Anterior cingulate cortex (tissue), 58 donors: ENCODE measurements at regions not wholly inside any gene's neighbourhood (a gene's known extent, or its start where the extent isn't known, plus 50 kb on each side); places are given as distances from the start of the nearest gene placed in this dataset.

Source experiments
- DNase-seq, 58 donors: peaks; one replicate each; lab custom pipeline; 2025; lab: John Stamatoyannopoulos, UW

DNA sequence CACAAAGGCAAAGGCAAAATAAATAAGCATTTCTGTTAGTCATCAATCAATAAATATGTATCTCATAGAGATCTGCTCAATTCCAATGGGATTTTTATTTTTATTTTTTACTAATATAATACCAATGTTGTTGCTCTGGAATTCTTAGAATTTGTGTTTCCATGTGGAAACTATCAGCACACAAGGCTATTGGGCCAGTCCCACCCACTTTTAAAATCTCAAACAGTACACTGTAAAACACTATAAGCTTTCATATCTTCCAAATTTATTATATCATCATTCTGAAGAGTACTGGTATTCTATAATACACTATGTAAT is 563.8 kb upstream of the MARCKS start:
- no peak for DNase-seq

DNA sequence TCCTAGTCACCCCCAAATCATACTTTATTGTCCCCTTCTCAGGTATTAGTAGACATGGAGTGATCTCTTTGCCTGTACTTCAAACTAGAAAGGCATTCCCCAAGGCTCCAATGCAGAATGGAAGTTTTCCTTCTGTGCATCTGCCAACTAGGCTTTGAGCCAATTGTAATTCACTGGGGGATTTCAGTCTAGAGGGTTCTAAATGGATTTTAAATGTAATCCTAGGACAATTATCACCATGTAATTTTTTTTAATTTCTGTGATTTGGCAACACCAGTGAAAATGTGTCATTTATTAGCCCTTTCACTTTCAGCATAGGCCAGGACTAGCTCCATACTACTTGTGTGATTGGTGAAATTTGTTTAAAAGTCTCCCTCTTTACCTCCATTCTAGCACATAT is 557.6 kb upstream of the MARCKS start:
- no peak for DNase-seq

DNA sequence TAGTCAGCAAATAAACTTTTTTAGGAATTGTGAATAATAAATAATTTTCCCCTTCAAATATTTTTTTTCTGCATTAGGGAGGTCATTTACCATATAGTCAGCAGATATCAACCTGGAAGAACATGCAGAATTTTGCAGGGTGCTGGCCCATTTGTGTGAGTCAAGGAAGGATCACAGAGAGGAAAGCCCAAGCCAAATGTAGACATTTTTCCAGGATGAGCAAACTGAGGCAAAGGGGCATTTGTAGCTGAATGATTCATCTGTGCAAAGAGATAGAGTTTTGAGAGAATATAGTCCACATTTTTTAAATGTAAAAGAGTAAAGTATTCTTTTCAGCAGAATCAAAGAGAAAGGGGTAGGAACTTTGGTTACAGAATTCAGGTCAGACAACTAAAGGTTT is 555.5 kb upstream of the MARCKS start:
- no peak for DNase-seq

DNA sequence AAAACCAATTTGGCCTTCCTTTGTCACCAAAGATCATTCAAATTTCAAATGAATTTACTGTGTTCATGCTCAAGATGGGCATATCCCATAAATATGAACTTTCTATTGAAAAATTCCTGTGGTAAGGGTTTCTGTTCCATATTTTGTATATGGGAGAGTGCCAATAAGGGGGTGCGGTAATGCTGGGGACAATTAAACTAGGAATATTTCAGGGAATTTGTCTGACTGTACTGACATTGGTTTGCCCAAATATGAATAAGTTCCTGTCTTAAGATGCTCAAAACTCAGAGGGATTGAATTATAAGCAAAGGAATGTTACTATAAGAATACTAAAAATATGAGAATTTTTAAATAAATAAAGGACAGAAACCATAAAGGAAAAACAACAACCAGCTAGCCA is 553.0 kb upstream of the MARCKS start:
- no peak for DNase-seq

DNA sequence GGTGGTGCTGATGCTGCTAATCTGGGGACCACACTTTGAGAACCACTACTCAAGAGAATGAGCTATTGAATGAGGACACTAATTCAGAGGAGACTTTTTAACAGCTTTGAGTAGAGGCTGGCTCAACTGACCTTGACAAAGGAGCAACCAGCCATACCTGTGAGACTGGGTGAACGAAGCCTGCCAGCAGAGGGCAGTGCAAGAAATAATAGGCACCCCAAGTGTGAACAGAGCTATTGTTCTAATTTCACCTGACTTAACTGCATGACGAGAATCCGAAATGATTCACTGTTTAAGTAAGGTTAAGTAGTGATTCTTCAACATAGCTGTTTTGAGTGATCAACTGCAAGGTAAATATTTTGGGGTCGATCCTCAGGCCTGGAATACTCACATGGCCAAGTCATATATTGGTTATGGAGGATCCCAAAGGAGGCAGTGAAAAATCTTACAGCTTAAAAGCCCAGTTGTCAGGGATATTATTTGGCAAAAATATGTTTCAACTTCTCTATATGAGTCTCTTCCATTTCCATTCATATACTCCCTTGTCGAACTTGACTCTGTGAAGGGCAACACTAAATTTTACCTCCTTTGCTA is 550.5 kb upstream of the MARCKS start:
- peak in 6 of 58 donors; percentile 0 to 23 (median 14) for DNase-seq

DNA sequence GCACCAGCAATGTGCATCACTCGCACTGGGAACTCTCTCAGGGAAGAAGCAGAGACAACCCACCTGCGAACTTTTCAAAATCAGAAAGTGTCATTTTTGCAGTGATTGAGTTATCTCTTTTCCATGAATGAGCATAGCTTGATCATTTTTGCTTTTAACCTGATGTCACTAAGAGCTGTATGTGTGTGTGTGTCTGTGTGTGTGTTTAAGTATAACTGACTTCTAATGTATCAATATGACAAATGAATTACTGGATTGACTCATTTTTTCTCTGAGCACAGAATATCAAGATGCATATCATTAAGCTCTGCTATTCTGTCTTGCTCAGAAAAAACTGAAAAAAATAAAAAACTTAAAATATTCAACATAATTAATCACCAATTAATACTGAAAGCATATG is 548.9 kb upstream of the MARCKS start:
- no peak for DNase-seq

DNA sequence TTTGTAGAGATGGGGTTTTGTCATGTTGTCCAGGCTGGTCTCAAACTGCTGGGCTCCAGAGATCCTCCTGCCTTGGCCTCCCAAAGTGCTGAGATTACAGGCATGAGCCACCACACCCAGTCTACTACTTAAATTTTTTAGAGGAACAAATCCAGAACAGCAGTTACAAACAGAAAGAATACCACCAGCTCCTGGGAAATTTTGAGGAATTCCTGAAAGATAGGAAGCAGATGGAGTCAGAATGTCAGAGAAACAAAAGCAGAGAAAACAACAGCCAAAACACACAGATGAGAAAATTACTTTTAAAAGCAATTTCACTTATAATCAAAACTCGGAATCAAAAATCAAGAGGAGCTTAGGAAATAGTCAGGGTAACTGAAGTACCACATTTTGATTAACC is 543.3 kb upstream of the MARCKS start:
- DNase-seq = no peak

DNA sequence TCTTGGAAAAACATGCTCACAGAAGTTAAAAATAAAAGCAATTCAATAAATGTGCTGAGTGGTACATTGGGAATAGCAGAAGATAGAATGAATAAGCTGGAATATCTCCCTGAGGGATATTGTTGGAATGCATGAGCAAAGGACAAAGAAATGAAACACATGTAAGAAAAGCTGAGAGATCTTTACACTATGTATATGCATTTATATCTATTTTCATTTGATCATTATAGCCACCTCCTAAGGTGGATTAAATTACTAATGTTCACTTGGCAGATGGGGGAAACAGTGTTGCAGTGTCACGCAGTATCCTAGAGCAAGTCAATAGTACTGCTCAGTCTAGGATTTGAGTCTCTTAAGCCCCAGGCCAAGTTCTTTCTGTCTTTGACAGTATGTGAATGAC is 542.0 kb upstream of the MARCKS start:
- DNase-seq = no peak

DNA sequence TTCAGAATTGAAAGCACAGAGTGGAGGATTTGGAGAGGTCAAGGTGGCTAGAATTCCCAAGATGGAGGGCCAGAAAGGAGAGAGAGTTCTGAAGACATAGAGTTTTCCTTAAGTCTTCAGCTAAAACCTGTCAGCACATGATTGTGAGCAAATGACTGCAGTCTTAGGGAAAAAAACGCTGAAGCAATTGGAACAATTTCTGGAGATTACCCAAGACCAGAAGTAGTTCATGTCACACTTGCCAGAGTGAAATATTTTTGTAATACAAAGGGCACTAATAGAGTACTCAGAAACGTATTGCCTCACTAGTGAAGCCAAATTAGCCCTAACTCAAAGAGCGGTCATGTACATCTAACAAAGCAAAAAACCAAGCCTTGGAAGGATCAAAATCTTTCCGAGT is 541.3 kb upstream of the MARCKS start:
- no peak for DNase-seq

DNA sequence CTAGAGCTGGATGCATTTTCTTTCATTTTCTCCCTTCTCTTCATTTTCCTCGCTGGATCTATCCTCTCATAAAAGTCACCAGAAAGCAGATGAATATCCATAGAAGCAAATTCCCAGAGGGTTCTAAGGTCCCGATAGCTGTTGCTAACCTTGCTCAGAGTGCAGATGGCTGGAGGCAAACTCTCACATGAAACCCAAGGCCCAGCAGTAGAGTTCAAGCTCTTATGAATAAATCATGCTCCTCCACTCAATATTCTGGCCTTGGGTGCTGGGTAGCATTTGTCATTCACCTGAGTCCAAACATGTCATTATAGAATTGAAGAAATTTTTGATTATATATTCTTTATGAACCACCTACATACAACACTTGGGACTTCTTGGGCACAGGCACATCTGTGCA is 539.7 kb upstream of the MARCKS start:
- no peak for DNase-seq

DNA sequence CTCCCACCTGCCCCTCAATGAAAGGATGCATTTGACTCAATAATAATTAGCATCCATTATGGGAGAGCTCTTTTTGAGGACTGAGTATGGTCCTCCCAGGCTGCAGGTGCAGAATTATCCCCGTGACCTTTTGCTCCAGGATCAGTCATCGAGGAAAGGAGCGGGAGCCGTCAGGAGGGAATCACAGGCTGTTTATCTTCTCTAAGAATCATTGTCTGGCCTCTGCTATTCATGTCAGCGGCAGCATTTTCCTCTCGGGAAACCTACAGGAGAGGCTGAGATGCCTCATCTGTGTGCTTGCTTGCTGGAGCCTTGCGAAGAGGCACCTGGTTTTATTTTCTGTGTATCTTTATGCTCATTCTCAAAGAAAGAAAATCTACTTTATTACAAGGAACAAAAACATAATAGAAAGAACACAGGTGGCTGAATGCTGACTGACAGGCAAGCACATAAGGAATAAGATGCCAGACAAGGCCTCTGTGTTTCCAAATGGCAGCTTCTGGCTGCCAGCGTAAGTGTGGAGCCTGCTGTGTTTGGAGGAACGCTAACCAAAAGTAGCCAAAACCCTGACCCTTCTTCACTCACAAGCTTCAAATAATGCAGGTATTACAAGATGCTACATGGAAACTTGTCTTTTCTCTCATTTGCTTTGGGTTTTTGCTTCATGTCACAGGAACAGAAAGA is 539.1 kb upstream of the MARCKS start:
- peak in 11 of 58 donors; percentile 1 to 32 (median 5) for DNase-seq

DNA sequence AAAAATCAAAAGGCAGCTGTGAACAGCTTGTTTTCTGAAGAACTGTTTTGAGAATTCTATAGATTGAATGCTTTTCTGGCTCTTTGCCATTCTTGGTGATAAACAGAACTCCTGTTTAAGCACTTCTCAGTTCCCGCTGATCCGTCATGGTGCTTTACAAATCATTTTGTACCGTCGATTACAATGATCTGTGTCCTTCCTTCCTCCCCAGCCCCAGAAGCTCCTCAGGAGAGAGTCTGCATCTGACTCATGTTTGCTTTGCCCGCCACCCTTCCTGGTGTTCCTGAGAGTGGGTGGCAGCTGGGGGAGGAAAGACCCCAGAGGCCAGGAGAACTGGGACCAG is 538.6 kb upstream of the MARCKS start:
- DNase-seq = no peak

DNA sequence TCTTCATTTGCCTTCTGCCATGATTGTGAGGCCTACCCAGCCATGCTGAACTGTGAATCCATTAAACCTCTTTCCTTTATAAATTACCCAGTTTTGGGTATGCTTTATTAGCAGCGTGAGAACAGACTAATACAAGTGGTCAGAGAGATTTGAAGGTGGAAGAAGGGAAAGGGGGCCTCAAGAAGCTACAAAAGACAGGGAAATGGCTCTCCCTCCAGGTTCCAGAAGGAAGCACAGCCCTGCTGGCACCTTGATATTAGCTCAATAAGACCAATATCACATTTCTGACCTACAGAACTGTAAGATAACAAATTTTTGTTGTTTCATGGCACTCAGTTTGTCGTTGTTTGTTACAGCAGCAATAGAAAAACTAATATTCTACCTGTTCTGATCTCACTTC is 536.5 kb upstream of the MARCKS start:
- no peak for DNase-seq

DNA sequence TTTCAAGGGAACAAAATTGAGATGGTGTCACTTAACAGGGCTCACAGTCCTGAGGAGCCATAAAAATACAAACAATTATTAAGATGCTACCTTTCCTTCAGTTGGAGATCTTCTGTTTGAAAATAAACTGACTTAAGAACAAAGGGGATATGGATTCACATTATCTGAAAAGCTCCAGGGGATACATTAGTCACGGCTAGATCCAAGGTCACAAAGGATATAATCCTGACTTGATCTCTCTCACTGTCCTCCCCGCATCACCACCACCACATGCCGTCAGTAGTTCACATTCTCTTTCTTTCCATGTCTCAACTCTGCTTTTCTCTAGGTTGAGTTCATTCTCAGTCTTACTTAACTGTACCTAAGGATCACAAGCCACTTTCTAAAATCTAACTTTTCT is 530.4 kb upstream of the MARCKS start:
- DNase-seq = no peak

DNA sequence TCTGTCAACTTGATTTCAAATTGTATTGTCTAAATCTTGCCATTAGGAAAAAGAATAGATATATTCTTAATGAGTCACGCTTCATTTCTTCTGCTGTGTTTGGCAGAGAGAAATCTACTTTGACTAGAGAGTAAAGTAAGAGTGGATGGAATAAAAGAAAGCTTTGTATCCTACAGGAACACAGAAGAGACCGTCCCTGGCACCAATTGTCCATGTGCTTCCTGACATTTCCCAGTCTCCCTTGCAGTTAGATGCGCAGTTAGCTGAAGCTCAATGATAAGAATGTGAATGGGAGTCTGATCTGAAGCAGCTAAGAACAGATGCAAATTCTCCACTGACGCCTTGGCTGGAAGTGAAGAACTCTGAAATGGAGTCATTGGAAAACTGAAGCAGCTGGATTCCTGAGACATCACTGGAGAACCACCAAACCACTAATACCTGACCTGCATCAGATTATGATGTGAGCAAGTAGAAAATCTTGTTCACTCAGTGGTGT is 528.2 kb upstream of the MARCKS start:
- DNase-seq = peak in 13 of 58 donors; percentile 1 to 40 (median 16)

DNA sequence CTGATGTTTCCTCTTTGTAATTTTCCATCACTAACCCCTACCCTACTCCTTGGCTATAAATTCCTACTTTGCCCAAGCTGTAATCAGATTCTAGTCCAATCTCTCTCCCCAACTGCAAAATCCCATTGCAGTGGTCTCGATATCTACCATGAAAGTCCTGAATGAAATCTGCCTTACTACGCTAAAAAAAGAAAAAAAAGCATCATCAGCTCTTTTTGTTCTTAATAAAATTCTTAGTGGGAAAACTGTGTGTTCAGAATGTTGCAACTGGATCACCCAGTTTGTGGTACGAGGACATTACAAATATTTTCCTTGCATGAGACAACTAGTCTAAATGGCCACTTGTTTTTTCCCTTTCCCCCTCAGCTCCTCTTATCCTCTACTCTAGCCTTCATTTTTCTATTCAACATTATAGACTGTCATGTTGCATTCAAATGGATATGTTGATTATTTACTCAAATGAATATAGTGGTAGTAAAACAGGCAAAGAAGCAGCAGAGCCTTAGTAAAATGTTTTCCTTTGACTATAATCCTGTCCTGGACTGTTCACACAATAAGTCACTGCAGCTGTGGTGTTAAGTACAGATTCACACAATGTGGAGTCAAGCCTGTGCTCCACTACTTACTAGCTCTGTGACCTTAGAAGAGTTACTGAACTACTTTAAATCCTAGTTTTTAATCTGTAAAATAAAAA is 527.1 kb upstream of the MARCKS start:
- DNase-seq = no peak

DNA sequence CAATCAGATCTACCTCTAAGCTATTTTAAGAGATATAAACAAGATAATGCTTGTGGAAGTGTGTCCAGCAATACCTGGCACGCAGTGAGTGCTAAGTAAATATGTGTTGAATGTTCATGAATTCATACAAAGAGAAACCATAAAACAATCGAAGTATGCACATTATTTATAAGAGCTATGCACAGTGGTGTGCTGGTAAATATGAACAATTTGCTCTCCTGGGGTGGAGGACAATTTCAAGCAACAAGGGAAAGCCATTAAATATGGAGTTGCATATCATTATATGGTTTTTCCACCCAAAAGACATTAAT is 526.6 kb upstream of the MARCKS start:
- no peak for DNase-seq

DNA sequence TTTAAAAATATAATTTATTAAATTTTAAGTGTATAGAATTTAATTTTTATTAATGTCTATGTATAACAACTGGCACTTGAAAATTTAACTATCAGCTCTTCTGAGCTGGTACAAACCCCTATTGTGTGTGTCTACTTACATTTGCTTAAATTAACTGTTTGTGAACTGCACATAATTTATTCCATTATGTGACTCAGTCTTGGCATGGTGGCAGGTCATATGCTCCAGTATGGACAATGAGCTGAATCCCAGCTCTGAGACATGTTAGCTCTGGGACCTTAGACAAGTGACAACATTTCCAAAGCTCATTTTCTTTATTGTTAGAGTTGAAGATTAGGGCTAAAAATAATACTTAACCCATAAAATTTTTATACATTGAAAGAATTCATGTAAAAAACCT is 526.1 kb upstream of the MARCKS start:
- DNase-seq = peak in 1 of 58 donors; percentile 18

DNA sequence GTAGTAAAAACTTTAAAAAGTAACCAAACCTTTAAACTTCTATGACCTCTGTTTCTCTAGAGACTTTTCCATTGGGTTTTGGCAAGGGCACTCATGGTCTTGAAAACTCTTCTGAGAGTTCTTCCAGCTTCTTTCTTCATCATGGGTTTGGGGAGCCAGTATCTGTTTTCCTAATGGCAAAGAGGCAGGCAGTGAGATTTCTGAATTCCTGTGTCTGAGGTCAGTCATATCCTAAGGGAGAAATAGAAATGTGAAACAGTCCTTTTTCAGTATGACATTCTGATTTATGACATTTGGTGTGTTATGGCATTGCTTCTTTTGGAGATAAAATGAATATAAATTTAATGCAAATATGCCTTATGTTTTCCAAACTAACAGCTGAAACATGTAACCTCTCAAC is 518.5 kb upstream of the MARCKS start:
- DNase-seq = no peak

DNA sequence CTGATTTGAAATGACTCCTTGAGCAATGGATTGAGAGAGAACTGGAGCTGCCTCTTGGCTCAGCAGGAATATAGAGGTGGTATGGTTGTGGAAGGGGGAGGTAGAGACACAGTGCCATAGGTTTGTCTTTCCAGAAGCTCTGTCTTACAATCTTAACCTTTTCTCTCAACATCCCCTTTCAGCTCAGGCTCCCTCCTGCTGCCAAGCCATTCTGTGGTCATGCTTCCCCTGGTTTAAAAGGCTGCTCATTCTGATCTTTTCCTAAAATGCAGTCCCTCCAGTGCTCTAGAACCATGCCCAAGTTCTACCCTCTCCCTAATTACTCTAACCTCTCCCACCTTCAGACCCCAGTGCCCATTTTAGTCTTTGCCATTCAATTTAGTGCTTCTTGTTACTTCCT is 517.9 kb upstream of the MARCKS start:
- no peak for DNase-seq

DNA sequence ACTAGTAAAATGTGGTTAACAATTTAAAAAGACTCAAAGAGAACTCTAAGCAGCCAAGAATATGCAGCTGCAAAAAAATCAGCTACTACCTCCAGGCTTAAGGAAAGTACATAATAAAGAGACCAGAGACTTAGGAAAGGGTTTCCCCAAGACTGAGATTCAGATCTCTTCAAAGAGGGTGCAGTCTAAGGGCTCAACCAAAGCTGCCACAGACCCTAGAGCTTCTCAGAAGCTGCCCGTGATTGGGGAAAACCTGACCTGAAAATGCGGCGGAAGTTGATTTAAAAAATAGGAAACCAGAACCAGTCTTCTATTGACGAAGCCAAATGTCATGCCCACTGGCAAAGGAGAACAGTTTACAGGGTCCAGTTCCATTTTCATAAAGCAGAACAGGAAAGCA is 516.8 kb upstream of the MARCKS start:
- DNase-seq = no peak

DNA sequence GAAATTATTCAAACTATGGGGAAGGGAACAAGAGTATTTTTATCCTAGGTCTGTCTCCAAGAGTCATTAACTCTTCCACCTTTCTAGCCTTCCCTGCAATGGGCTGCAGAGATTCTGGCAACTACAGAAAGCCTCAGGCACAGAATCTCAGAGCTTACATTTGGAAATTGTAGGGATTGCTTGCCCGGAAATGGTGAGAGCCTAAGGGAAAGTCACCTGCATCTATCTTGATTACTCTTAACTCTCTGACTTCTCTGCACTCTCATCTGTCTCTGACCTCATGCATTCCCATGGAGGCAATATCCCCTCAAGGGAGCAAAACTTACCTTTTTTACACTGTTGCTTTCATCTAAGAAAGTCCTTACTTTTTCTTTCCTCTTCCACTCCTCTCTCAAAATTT is 513.2 kb upstream of the MARCKS start:
- no peak for DNase-seq
